ENCODE measurements at regions not wholly inside any gene's neighbourhood (a gene's known extent, or its start where the extent isn't known, plus 50 kb on each side); places are given as distances from the start of the nearest gene placed in this dataset.

- H3K4me3 ChIP-seq (ENCODE audit: insufficient read depth, low read depth, low read length), result no peak overlapping the region
- H2AFZ ChIP-seq (ENCODE audit: low read depth, low read length), result no peak overlapping the region
- H3K9me3 Mint-ChIP-seq (ENCODE audit: unreplicated experiment), result no peaks in the 10 kb centered on the region
- no peak overlapping the region for H3K27ac ChIP-seq (ENCODE audit: low read depth, low read length)
- no peaks in the 10 kb centered on the region for H3K4me1 Mint-ChIP-seq (ENCODE audit: low read depth, unreplicated experiment)
- no peak overlapping the region for H3K9ac ChIP-seq (ENCODE audit: low read length)
- H3K36me3 ChIP-seq (ENCODE audit: insufficient read depth, low read length), result no peaks in the 10 kb centered on the region
- TF ChIP-seq EZH2 (IDR thresholded peaks at IDR 0.05; ENCODE audit: insufficient read depth, low read length), result no peak
- TF ChIP-seq, protein P1, sequence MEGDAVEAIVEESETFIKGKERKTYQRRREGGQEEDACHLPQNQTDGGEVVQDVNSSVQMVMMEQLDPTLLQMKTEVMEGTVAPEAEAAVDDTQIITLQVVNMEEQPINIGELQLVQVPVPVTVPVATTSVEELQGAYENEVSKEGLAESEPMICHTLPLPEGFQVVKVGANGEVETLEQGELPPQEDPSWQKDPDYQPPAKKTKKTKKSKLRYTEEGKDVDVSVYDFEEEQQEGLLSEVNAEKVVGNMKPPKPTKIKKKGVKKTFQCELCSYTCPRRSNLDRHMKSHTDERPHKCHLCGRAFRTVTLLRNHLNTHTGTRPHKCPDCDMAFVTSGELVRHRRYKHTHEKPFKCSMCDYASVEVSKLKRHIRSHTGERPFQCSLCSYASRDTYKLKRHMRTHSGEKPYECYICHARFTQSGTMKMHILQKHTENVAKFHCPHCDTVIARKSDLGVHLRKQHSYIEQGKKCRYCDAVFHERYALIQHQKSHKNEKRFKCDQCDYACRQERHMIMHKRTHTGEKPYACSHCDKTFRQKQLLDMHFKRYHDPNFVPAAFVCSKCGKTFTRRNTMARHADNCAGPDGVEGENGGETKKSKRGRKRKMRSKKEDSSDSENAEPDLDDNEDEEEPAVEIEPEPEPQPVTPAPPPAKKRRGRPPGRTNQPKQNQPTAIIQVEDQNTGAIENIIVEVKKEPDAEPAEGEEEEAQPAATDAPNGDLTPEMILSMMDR (IDR thresholded peaks at IDR 0.05; ENCODE audit: insufficient read depth, low read depth, low read length), result no peak
- no peaks in the 10 kb centered on the region for H3K9me3 ChIP-seq (ENCODE audit: insufficient read depth, low read depth, low read length)
- H3K79me2 ChIP-seq (ENCODE audit: insufficient read depth, low read length), result no peaks in the 10 kb centered on the region
- no peak for FAIRE-seq
- no peak overlapping the region for H3K4me3 Mint-ChIP-seq (ENCODE audit: unreplicated experiment)
- H3K27me3 Mint-ChIP-seq (ENCODE audit: low read depth, unreplicated experiment), result no peaks in the 10 kb centered on the region
- no peaks in the 10 kb centered on the region for H3K4me1 ChIP-seq (ENCODE audit: insufficient read depth, low read length)
- no peaks in the 10 kb centered on the region for H3K36me3 Mint-ChIP-seq (ENCODE audit: low read depth, unreplicated experiment)
- no peak overlapping the region for H3K4me2 ChIP-seq (ENCODE audit: low read length)
- no peak for DNase-seq (ENCODE audit: low read depth)
- H4K20me1 ChIP-seq (ENCODE audit: insufficient read depth, low read length), result no peaks in the 10 kb centered on the region
- H3K27ac Mint-ChIP-seq (ENCODE audit: unreplicated experiment), result no peak overlapping the region
- no peaks in the 10 kb centered on the region for H3K27me3 ChIP-seq (ENCODE audit: insufficient read depth, low read length)
These were observed 181.3 kb upstream of the UBE2E3 start for GRCh38 chr2:180799141-180799540.

DNA sequence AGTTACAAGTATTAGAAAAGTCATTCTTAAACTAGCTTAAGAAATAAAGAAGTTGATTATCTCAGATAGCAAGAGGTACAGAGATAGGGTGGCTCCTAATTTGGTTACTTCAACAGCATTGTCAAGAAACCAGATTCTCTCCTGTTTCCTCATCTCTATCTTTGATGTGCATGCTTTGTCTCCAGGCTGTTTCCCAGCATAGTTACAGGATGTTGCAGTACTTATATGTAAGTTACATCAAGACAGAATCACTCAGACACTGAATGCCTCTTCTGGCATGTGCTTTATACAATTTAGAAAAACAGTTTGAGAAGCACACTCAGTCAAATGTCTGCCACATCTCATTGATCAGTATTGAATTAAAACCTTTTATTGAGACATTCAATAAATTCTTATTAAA is 189.5 kb upstream of the UBE2E3 start:
- H4K20me1 ChIP-seq (ENCODE audit: insufficient read depth, low read length), result no peaks in the 10 kb centered on the region
- H3K27ac ChIP-seq (ENCODE audit: low read depth, low read length), result no peak overlapping the region
- H3K9ac ChIP-seq (ENCODE audit: low read length), result no peak overlapping the region
- no peak overlapping the region for H3K4me2 ChIP-seq (ENCODE audit: low read length)
- TF ChIP-seq, protein P1 (IDR thresholded peaks at IDR 0.05; ENCODE audit: insufficient read depth, low read depth, low read length), result no peak
- no peak for TF ChIP-seq EZH2 (IDR thresholded peaks at IDR 0.05; ENCODE audit: insufficient read depth, low read length)
- no peak overlapping the region for H2AFZ ChIP-seq (ENCODE audit: low read depth, low read length)
- Mint-ChIP-seq H3K27ac (ENCODE audit: unreplicated experiment) (peak overlapping the region; percentile 9), H3K9me3 (ENCODE audit: unreplicated experiment) (no peaks in the 10 kb centered on the region), H3K27me3 (ENCODE audit: low read depth, unreplicated experiment) (no peaks in the 10 kb centered on the region), H3K4me3 (ENCODE audit: unreplicated experiment) (no peak overlapping the region), H3K4me1 (ENCODE audit: low read depth, unreplicated experiment) (no peaks in the 10 kb centered on the region), H3K36me3 (ENCODE audit: low read depth, unreplicated experiment) (no peaks in the 10 kb centered on the region)
- H3K4me3 ChIP-seq (ENCODE audit: insufficient read depth, low read depth, low read length), result no peak overlapping the region
- H3K9me3 ChIP-seq (ENCODE audit: insufficient read depth, low read depth, low read length), result no peaks in the 10 kb centered on the region
- no peaks in the 10 kb centered on the region for H3K79me2 ChIP-seq (ENCODE audit: insufficient read depth, low read length)
- no peak for FAIRE-seq
- DNase-seq (ENCODE audit: low read depth), result no peak
- no peaks in the 10 kb centered on the region for H3K27me3 ChIP-seq (ENCODE audit: insufficient read depth, low read length)
- no peaks in the 10 kb centered on the region for H3K4me1 ChIP-seq (ENCODE audit: insufficient read depth, low read length)
- no peaks in the 10 kb centered on the region for H3K36me3 ChIP-seq (ENCODE audit: insufficient read depth, low read length)

DNA sequence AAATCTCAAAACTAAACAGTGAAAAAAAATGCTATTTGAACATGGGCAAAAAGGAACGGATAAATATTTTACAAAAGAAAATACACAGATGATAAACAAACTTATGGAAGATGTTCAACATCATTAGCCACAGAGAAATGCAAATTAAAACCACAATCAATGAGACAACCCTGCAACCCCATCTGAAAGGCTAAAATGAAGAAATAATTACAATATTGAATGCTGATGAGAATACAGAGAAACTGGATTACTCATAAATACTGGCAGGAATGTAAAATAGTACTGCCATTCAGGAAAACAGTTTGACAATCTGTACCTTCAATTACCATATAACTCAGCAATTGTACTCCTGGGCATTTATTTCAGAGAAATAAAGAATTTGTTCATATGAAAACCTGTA is 193.1 kb upstream of the UBE2E3 start:
- Mint-ChIP-seq H3K9me3 (ENCODE audit: unreplicated experiment) (peaks cover 2% of the 10 kb centered on the region), H3K27ac (ENCODE audit: unreplicated experiment) (no peak overlapping the region), H3K36me3 (ENCODE audit: low read depth, unreplicated experiment) (no peaks in the 10 kb centered on the region), H3K27me3 (ENCODE audit: low read depth, unreplicated experiment) (no peaks in the 10 kb centered on the region), H3K4me1 (ENCODE audit: low read depth, unreplicated experiment) (no peaks in the 10 kb centered on the region), H3K4me3 (ENCODE audit: unreplicated experiment) (no peak overlapping the region)
- FAIRE-seq (no peak), DNase-seq (ENCODE audit: low read depth) (peak; percentile 39)
- TF ChIP-seq, protein P1 (IDR thresholded peaks at IDR 0.05; ENCODE audit: insufficient read depth, low read depth, low read length), result no peak
- TF ChIP-seq EZH2 (IDR thresholded peaks at IDR 0.05; ENCODE audit: insufficient read depth, low read length), result no peak
- Histone ChIP-seq H3K36me3 (ENCODE audit: insufficient read depth, low read length) (no peaks in the 10 kb centered on the region), H3K4me1 (ENCODE audit: insufficient read depth, low read length) (no peaks in the 10 kb centered on the region), H3K4me3 (ENCODE audit: insufficient read depth, low read depth, low read length) (no peak overlapping the region), H3K79me2 (ENCODE audit: insufficient read depth, low read length) (no peaks in the 10 kb centered on the region), H3K27ac (ENCODE audit: low read depth, low read length) (no peak overlapping the region), H3K9me3 (ENCODE audit: insufficient read depth, low read depth, low read length) (no peaks in the 10 kb centered on the region), H4K20me1 (ENCODE audit: insufficient read depth, low read length) (no peaks in the 10 kb centered on the region), H3K9ac (ENCODE audit: low read length) (no peak overlapping the region), H3K27me3 (ENCODE audit: insufficient read depth, low read length) (no peaks in the 10 kb centered on the region), H3K4me2 (ENCODE audit: low read length) (no peak overlapping the region), H2AFZ (ENCODE audit: low read depth, low read length) (no peak overlapping the region)

All from astrocyte (in vitro differentiated cells and primary cell).